Gastroesophageal sphincter (tissue), 4 donors: ENCODE measurements at regions not wholly inside any gene's neighbourhood (a gene's known extent, or its start where the extent isn't known, plus 50 kb on each side); places are given as distances from the start of the nearest gene placed in this dataset.

Source experiments
- ATAC-seq: fragments of 150-250 bp; one replicate; pipeline ENCODE4 v1.9.1; 2016; ENCODE audit warnings: mild to moderate bottlenecking, moderate library complexity
- H3K27ac ChIP-seq, 4 donors: fragments of 200-600 bp; sonication (generic) in 3 of 4; 1 replicate in 3 of 4; 2 replicates in 1 of 4; pipeline ENCODE4 v1.5.1; 2016 to 2019
- H3K27me3 ChIP-seq: fragments of 200-600 bp; sonication (generic); one replicate; pipeline ENCODE4 v1.5.1; 2019
- H3K36me3 ChIP-seq, 2 donors: fragments of 200-600 bp; sonication (generic); one replicate each; pipeline ENCODE4 v1.5.1; 2019; ENCODE audit warnings: control low read depth in 1 of 2
- H3K4me1 ChIP-seq, 3 donors: fragments of 200-600 bp; sonication (generic); 1 replicate in 2 of 3; 2 replicates in 1 of 3; pipeline ENCODE4 v1.5.1; 2016 to 2019; ENCODE audit warnings: control low read depth in 2 of 3
- H3K4me3 ChIP-seq, 2 donors: fragments of 200-600 bp; sonication (generic); one replicate each; pipeline ENCODE4 v1.5.1; 2019; ENCODE audit warnings: mild to moderate bottlenecking in 1 of 2, moderate library complexity in 1 of 2
- H3K9me3 ChIP-seq, 3 donors: fragments of 200-600 bp; sonication (generic); one replicate each; pipeline ENCODE4 v1.5.1; 2017 to 2019; ENCODE audit warnings: control low read depth in 2 of 3
- CTCF ChIP-seq, 4 experiments: fragments of 200-600 bp in 2 of 4; fragments of 450-650 bp in 2 of 4; sonication (generic) in 1 of 4; IDR thresholded peaks; one replicate each; pipeline ENCODE4 v1.5.1; 2017 to 2019; ENCODE audit warnings: antibody characterized with exemption in 4 of 4, mild to moderate bottlenecking in 2 of 4, moderate library complexity in 2 of 4
- EP300 ChIP-seq: sonication (generic); formaldehyde crosslinking; IDR thresholded peaks from one replicate; pipeline ENCODE4 v1.6.1; 2017; ENCODE audit warnings: antibody characterized with exemption, mild to moderate bottlenecking
- POLR2A ChIP-seq, 2 donors: fragments of 450-650 bp; IDR thresholded peaks; one replicate each; pipeline ENCODE4 v1.6.1; 2017; ENCODE audit warnings: antibody characterized with exemption in 2 of 2, mild to moderate bottlenecking in 2 of 2, moderate library complexity in 1 of 2
- POLR2AphosphoS5 ChIP-seq: sonication (generic); formaldehyde crosslinking; IDR thresholded peaks from one replicate; pipeline ENCODE4 v1.6.1; 2017; ENCODE audit warnings: antibody characterized with exemption
- WGBS, 2 donors: methylation state at CpG; one replicate each; pipeline ENCODE4 v1.1.5; 2018; ENCODE audit warnings: low coverage in 1 of 2; 5-methylcytosine and 5-hydroxymethylcytosine counted together

- WGBS, 2 donors = 90 to 91% methylated on average over 1 of the region's 1 CpG
- Histone ChIP-seq H3K4me3 (no peak overlapping the region), H3K27ac (no peak overlapping the region), H3K4me1 (peaks cover 0 to 15% (median 3%) of the 10 kb centered on the region in 3 donors), H3K27me3 (no peaks in the 10 kb centered on the region), H3K36me3 (no peaks in the 10 kb centered on the region), H3K9me3 (no peaks in the 10 kb centered on the region)
- no peak for ATAC-seq
- TF ChIP-seq POLR2AphosphoS5 (no peak), CTCF (IDR thresholded peaks at IDR 0.05) (no peak), POLR2A (IDR thresholded peaks at IDR 0.05) (no peak), EP300 (no peak)
These were observed 91.5 kb upstream of the KIF5B start for GRCh38 chr10:32147730-32148129.

- 80 to 92% methylated on average over 2 to 4 of the region's 4 CpGs for WGBS, 2 donors
- no peaks in the 10 kb centered on the region for H3K27me3 ChIP-seq
- ATAC-seq = no peak
These were observed 89.9 kb upstream of the KIF5B start for GRCh38 chr10:32146166-32146565.

GRCh38 chr10:32144817-32145688 lies 88.8 kb upstream of the KIF5B start:
- Histone ChIP-seq H3K27ac (no peak overlapping the region), H3K4me1 (peaks cover 0 to 13% (median 3%) of the 10 kb centered on the region in 3 donors), H3K4me3 (no peak overlapping the region), H3K36me3 (no peaks in the 10 kb centered on the region), H3K27me3 (no peaks in the 10 kb centered on the region), H3K9me3 (no peaks in the 10 kb centered on the region)
- 88% methylated on average over 7 of the region's 10 CpGs; no CpG with 5 or more reads in 1 of the 2 donors for WGBS, 2 donors
- no peak for TF ChIP-seq CTCF (IDR thresholded peaks at IDR 0.05)
- no peak for TF ChIP-seq EP300
- TF ChIP-seq POLR2AphosphoS5 = no peak
- TF ChIP-seq POLR2A (IDR thresholded peaks at IDR 0.05) = no peak
- no peak for ATAC-seq

More at GRCh38 chr10:32146166-32146565, 89.9 kb upstream of the KIF5B start:
- Histone ChIP-seq H3K36me3 (no peaks in the 10 kb centered on the region), H3K9me3 (no peaks in the 10 kb centered on the region), H3K27ac (no peak overlapping the region), H3K4me1 (peaks cover 0 to 15% (median 3%) of the 10 kb centered on the region in 3 donors), H3K4me3 (no peak overlapping the region)
- TF ChIP-seq CTCF (IDR thresholded peaks at IDR 0.05) (no peak), POLR2AphosphoS5 (no peak), POLR2A (IDR thresholded peaks at IDR 0.05) (no peak), EP300 (no peak)

GRCh38 chr10:32143302-32143847 lies 87.2 kb upstream of the KIF5B start:
- Histone ChIP-seq H3K27me3 (no peaks in the 10 kb centered on the region), H3K4me3 (no peak overlapping the region), H3K36me3 (no peaks in the 10 kb centered on the region), H3K9me3 (no peaks in the 10 kb centered on the region), H3K27ac (no peak overlapping the region), H3K4me1 (peaks cover 0 to 17% (median 5%) of the 10 kb centered on the region in 3 donors)
- no peak for ATAC-seq
- WGBS, 2 donors = 80 to 89% methylated on average over 5 of the region's 7 CpGs
- TF ChIP-seq CTCF (IDR thresholded peaks at IDR 0.05) = no peak

- H3K9me3 ChIP-seq = no peaks in the 10 kb centered on the region
These were observed 86.4 kb upstream of the KIF5B start for GRCh38 chr10:32142646-32143045.

More at GRCh38 chr10:32142646-32143045, 86.4 kb upstream of the KIF5B start:
- no peak for TF ChIP-seq POLR2AphosphoS5
- TF ChIP-seq POLR2A (IDR thresholded peaks at IDR 0.05) = no peak
- TF ChIP-seq CTCF (IDR thresholded peaks at IDR 0.05) = no peak
- no peak for TF ChIP-seq EP300
- Histone ChIP-seq H3K27me3 (no peaks in the 10 kb centered on the region), H3K36me3 (no peaks in the 10 kb centered on the region), H3K27ac (no peak overlapping the region), H3K4me1 (peaks cover 0 to 17% (median 5%) of the 10 kb centered on the region in 3 donors), H3K4me3 (no peak overlapping the region)
- ATAC-seq = no peak
- WGBS, 2 donors = 100% methylated on average over 1 of the region's 2 CpGs; no CpG with 5 or more reads in 1 of the 2 donors
